Left forelimb (tissue), 1 donor: ENCODE measurements at regions not wholly inside any gene's neighbourhood (a gene's known extent, or its start where the extent isn't known, plus 50 kb on each side); places are given as distances from the start of the nearest gene placed in this dataset.

Source experiments
- DNase-seq: peaks from one replicate; pipeline ENCODE4 v3.0.0-alpha.2; 2018; ENCODE audit warnings: low spot score

- no peak for DNase-seq
Measured at GRCh38 chr20:63116412-63117106, 99.4 kb downstream of the YTHDF1 start.

- no peak for DNase-seq
Measured at GRCh38 chr20:63115651-63116411, 100.1 kb downstream of the YTHDF1 start.

- no peak for DNase-seq
Measured at GRCh38 chr20:63114693-63115311, 101.1 kb downstream of the YTHDF1 start.

- no peak for DNase-seq
Measured at GRCh38 chr20:63114006-63114692, 101.8 kb downstream of the YTHDF1 start.

GRCh38 chr20:63112491-63113219, 103.3 kb downstream of the YTHDF1 start:
- DNase-seq = no peak

GRCh38 chr20:63108247-63108646, 101.5 kb upstream of the BHLHE23 start:
- DNase-seq = no peak

- no peak for DNase-seq
Measured at GRCh38 chr20:63107449-63108200, 100.9 kb upstream of the BHLHE23 start.

GRCh38 chr20:63106765-63107448, 100.1 kb upstream of the BHLHE23 start:
- DNase-seq = no peak

GRCh38 chr20:63106108-63106764, 99.5 kb upstream of the BHLHE23 start:
- DNase-seq = no peak

- DNase-seq = no peak
Measured at GRCh38 chr20:63105211-63106107, 98.7 kb upstream of the BHLHE23 start.

- DNase-seq = no peak
Measured at GRCh38 chr20:63104312-63105181, 97.8 kb upstream of the BHLHE23 start.

- no peak for DNase-seq
Measured at GRCh38 chr20:63103402-63104311, 96.9 kb upstream of the BHLHE23 start.

- DNase-seq = no peak
Measured at GRCh38 chr20:63102721-63103375, 96.1 kb upstream of the BHLHE23 start.

GRCh38 chr20:63101781-63102720, 95.3 kb upstream of the BHLHE23 start:
- peak; percentile 63 for DNase-seq
